ENCODE measurements at regions not wholly inside any gene's neighbourhood (a gene's known extent, or its start where the extent isn't known, plus 50 kb on each side); places are given as distances from the start of the nearest gene placed in this dataset.

- ChIA-PET POLR2A (no interaction called here), CTCF (interaction anchor here (3.3 kb wide), 1 partner anchor 81 kb away, joined by 25 read pairs; no protein-coding TSS in a partner anchor)
Measured at GRCh38 chr9:18361646-18362045, 112.3 kb upstream of the ADAMTSL1 start.

More at GRCh38 chr9:18361646-18362045, 112.3 kb upstream of the ADAMTSL1 start:
- Histone ChIP-seq H3K79me2 (ENCODE audit: control insufficient read depth, insufficient read depth, low read length) (no peaks in the 10 kb centered on the region), H3K4me3 (replicated peaks in 1 of 3; ENCODE audit: insufficient read depth in 1 of 3, low read depth in 1 of 3, low read length in 3 of 3) (no peak overlapping the region), H3K4me2 (ENCODE audit: insufficient read depth, low read length) (no peak overlapping the region), H3K9me1 (replicated peaks; ENCODE audit: control insufficient read depth, extremely low read depth, insufficient read depth, low read length) (no peaks in the 10 kb centered on the region), H3K27me3 (ENCODE audit: control insufficient read depth in 2 of 2, insufficient read depth in 2 of 2, low read length in 2 of 2) (no peaks in the 10 kb centered on the region), H3K9me3 (replicated peaks; ENCODE audit: control insufficient read depth, insufficient read depth, low read length) (no peaks in the 10 kb centered on the region), H3K4me1 (ENCODE audit: control insufficient read depth, extremely low read depth, insufficient read depth, low read length) (peaks cover 31% of the 10 kb centered on the region), H2AFZ (ENCODE audit: low read depth, low read length) (no peak overlapping the region), H3K27ac (ENCODE audit: insufficient read depth, low read depth, low read length) (no peak overlapping the region), H3K36me3 (ENCODE audit: control insufficient read depth in 2 of 2, extremely low read depth in 1 of 2, insufficient read depth in 2 of 2, low read length in 2 of 2) (no peaks in the 10 kb centered on the region), H4K20me1 (replicated peaks; ENCODE audit: control insufficient read depth, extremely low read depth, insufficient read depth, low read length) (no peaks in the 10 kb centered on the region), H3K9ac (replicated peaks; ENCODE audit: extremely low read depth, insufficient read depth, low read length) (no peak overlapping the region)
- intact Hi-C loops (cut with micrococcal nuclease) (no loop called here), dilution Hi-C loops (cut with MboI; ENCODE audit: extremely low pct_ligation_motif_present, low sequenced_read_pairs) (no loop called here)
- no TSS peak for BruUV-seq (replicated peaks)
- no peak for FAIRE-seq
- DNase-seq (ENCODE audit: low read depth, low spot score), result no peak
- TF ChIP-seq FOS (IDR thresholded peaks at IDR 0.05; ENCODE audit: borderline replicate concordance, insufficient read depth, low read length) (no peak), GATA2 (IDR thresholded peaks at IDR 0.05; ENCODE audit: insufficient read depth, insufficient read length, low read depth, low read length) (no peak), CTCF (IDR thresholded peaks at IDR 0.05; ENCODE audit: extremely low read depth in 1 of 2, insufficient read depth in 1 of 2, low read depth in 1 of 2, low read length in 2 of 2) (no peak), JUN (IDR thresholded peaks at IDR 0.05; ENCODE audit: borderline replicate concordance, insufficient read depth, insufficient read length, low read depth) (no peak), MAX (IDR thresholded peaks at IDR 0.05; ENCODE audit: insufficient read depth, insufficient read length) (no peak), POLR2A (IDR thresholded peaks at IDR 0.05; ENCODE audit: low read depth, low read length) (no peak), MYC (IDR thresholded peaks at IDR 0.05; ENCODE audit: low read depth, low read length) (no peak), POLR2AphosphoS5 (IDR thresholded peaks at IDR 0.05; ENCODE audit: insufficient read depth, low read depth, low read length) (no peak), EZH2 (IDR thresholded peaks at IDR 0.05; ENCODE audit: borderline replicate concordance, low read depth, low read length, severe bottlenecking) (no peak)
